ENCODE measurements at regions not wholly inside any gene's neighbourhood (a gene's known extent, or its start where the extent isn't known, plus 50 kb on each side); places are given as distances from the start of the nearest gene placed in this dataset.

- TF ChIP-seq CTCF (IDR thresholded peaks at IDR 0.05): no peak
- TF ChIP-seq POLR2A (IDR thresholded peaks at IDR 0.05): no peak
Measured at GRCh38 chr3:81913886-81914663, 152.6 kb upstream of the GBE1 start.
